DMS 273 (cell line): ENCODE measurements at regions not wholly inside any gene's neighbourhood (a gene's known extent, or its start where the extent isn't known, plus 50 kb on each side); places are given as distances from the start of the nearest gene placed in this dataset.

Experiments used
- DNase-seq: peaks from one replicate; lab custom pipeline; 2025; ENCODE audit not compliant: unreplicated experiment; lab: John Stamatoyannopoulos, UW

GRCh38 chr21:15421441-15421881, 308.3 kb upstream of the USP25 start:
- DNase-seq = no peak

- DNase-seq = no peak
These were observed 307.8 kb upstream of the USP25 start for GRCh38 chr21:15421947-15422346.

GRCh38 chr21:15422783-15423182, 307.0 kb upstream of the USP25 start:
- no peak for DNase-seq

DNA sequence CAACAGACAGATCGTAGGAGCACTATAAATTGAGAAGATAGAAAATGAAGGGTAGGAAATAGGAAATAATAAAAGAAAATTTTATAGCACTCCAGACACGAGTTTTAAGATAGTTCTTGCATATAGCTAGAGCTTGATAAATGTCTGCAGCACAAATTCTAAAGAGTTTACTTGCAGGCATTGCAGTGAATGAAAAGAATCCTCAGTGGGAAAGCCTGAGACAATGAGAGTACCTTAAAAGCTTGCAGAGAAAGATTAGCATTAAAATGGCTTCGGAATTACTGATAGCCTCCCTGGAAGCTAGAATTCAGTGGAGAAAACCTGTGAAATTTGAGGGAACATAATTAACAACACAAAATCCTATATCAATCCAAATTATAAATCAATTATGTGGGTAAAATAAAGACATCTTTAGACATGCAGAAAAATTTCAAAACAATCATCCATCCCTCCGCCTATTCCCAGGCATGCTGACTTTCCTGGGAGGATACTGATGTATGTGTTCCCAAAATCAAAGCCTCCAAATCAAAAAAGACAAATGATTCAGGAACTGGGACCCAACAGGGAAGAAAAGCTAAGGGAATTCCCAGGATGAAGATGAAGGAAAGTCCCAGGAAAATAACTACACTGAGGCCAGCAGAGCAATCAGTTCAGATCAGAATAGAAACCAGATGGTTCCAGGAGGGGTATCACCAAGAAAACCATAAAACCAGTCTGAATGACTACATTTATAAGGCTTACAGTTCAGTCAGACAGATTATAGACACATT, 305.9 kb upstream of the USP25 start:
- no peak for DNase-seq

GRCh38 chr21:15425049-15425448, 304.7 kb upstream of the USP25 start:
- no peak for DNase-seq

- DNase-seq = no peak
These were observed 299.8 kb upstream of the USP25 start for GRCh38 chr21:15430023-15430422.

DNA sequence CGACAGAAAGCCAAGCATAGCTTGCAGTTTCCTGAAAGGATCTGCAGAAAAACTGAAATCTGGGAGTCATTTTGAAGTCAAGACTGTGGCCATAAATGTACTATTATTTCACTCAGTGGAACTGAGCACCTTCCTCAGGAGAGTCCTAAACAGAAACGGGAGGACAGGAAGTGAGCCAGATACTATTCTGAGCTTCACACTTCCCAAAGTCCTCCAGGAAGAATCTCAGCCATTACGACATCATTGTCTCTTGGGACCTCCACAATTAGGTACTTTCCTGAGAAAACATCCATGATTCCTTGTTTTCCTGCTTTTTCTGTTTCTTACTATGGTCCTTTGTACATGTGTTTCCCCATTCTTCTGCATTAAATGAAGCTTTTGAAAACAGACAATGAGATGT, 299.2 kb upstream of the USP25 start:
- DNase-seq = no peak

DNA sequence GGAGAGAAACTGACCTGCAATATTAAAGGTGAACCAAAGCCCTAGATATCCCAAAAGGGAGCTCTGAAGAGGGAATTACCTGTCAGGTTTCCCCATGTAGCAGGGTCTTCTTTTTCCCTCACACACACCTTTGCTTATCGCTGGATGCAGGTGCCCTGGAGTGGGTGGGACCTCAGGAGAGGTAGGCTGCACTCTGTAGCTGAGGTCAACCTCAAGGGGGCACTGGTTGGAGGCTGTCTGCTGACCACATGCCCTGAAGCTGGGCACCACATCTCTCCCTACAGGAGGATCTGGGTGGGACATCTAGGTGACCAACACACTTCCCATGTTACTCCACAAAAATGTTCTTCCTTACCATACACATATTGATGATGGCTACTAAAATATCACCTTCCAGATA, 298.7 kb upstream of the USP25 start:
- no peak for DNase-seq

GRCh38 chr21:15433091-15433490, 296.7 kb upstream of the USP25 start:
- DNase-seq = no peak

DNA sequence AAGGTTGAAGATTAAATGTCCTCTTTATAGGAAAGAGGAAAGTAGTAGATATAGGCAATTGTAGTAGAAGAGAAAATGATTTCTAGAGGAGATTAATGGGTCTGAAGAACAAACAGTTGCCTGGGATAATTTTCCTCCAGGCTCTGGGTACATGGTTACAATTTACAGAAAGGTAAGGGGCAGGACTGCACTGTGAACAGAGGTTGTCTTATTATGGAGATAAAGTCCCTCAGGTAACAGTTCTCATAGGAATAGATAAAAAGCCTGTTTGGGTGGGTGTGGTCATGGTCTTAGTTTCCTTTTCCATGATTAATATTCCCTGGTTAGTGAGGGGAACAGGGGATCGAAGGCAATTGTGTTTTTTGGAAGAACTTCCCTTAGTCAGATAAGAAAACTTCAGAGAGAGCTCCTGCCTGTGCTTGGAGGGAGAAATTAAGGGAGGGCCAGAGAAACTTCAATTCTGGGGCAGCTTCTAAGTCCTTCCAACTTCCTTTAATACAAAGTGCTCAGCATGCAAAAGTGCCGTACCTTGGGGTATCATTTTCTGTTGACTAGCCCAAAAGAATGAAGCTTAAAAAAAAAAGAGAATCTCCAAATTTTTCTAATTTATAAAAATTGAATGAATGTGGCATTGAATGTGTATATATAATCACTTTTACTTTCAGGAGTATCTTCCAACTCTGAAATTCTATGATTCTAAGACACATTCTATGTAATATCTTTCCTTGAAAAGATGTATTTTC, 295.4 kb upstream of the USP25 start:
- no peak for DNase-seq

- DNase-seq = no peak
These were observed 293.8 kb upstream of the USP25 start for GRCh38 chr21:15436031-15436430.

DNA sequence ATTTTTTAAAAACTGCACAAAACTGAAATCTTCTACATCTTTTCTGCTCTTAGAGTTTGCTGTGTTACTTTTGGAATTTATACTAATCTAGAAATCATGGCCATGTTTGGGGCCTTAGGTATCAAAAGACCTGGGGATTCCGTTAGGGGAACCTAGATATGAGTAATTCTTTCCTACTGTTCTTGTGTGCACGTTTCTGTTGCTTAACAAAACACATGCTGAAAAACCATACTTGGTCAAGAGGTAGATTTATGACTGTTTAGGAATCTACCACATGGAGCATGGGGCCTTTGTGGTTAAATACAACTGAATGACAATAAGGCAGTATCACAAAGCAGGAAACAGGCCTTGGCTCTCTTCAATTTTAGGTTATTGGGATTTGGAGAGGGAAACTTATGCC, 291.9 kb upstream of the USP25 start:
- DNase-seq = no peak

DNA sequence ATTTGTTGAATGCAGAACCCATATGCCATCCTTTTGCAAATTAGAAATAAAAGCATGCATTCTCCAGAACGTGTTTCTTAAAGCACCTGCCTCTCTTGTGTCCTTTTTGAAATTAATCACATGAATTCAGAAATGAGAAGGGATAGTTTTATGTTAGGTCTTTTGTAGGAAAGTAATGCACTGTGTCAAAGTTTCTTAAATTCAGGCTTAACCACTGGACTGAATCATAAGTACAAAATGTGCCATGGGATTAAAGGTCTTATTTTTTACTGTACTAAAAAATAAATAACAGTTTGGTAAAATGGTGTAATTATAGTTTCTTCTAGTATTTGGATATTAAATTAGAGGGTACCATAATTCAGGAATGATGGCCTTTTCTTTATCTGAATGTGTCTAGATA, 290.1 kb upstream of the USP25 start:
- no peak for DNase-seq

- no peak for DNase-seq
These were observed 288.7 kb upstream of the USP25 start for GRCh38 chr21:15441060-15441493.

DNA sequence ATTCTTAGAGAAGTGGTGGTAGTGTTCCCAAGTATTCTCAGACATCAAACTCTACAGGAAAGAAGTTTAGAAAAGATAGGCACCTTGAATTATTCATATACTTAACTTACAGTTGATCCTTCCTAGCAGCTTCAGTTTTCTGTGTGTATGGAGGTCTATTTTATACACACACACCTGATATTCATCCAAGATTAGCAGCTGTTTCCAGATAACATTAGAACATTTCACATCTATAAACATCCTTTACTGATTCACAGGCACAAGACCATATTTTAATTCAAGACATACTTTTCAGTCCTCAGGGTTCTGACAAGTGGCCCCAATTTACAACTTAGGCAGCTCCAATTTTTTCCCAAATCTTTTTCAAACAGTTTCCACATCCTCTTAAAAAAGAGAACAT, 287.8 kb upstream of the USP25 start:
- DNase-seq = peak; percentile 5

- DNase-seq = no peak
These were observed 286.9 kb upstream of the USP25 start for GRCh38 chr21:15442743-15443469.

GRCh38 chr21:15443740-15444117, 286.1 kb upstream of the USP25 start:
- DNase-seq = no peak

DNA sequence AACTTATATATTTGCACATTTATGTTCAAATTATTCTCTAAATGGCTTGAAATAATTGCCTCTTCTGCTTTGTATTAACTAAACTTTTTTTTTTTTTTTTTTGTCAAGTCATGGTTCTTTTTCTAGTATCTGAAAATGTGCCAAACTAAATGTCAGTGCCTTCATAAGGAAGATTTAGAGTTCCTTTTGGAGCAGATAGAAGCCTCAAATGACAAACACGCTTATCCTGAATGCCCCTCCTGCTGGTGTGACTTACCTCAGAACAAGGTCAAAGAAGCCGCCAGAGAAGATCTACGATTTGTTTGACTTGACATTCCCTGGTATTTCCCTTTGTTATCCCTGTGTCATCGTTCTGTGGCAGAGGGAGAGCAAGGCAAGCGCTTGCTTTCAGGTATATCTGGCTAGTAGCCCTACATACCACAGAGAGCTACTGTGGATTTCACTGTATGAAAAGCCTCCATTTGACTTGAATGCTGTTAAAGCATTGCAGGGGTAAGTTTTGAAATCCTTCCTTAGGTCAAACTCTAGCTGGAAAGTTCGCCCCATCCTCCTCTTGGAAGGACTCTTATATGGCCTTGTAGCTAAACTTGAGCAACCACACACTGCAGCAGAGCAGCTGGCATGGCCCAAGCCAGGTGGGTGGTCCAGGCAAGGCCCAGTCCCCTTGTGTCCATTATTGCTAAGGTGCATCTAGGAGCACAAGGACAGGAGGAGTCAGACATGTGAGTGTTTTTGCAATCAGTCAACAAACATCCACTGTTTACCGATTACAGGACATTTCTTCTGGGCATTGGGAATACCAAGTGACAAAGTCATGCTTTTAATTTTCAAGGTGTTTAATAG, 285.4 kb upstream of the USP25 start:
- DNase-seq = no peak

GRCh38 chr21:15445327-15445726, 284.5 kb upstream of the USP25 start:
- no peak for DNase-seq

GRCh38 chr21:15446223-15446622, 283.6 kb upstream of the USP25 start:
- no peak for DNase-seq

DNA sequence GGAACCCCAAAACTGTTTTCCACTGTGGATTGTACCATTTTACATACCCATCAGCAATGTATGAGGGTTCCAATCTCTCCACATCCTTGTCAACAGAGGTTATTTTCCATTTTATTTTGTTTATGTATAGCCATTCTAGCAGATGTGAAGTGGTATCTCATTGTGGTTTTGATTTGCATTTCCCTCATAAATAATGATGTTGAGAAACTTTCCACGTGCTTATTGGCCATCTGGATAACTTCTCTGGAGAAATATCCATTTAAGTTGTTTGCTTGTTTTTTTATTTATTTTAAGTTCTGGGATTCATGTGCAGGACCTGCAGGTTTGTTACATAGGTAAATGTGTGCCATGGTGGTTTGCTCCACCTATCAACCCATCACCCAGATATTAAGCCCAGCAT, 280.2 kb upstream of the USP25 start:
- DNase-seq = peak; percentile 9
